Suprapubic skin (tissue), 4 donors: ENCODE measurements at regions not wholly inside any gene's neighbourhood (a gene's known extent, or its start where the extent isn't known, plus 50 kb on each side); places are given as distances from the start of the nearest gene placed in this dataset.

ENCODE experiments used
- DNase-seq, 2 donors: peaks; one replicate each; pipeline ENCODE4 v3.0.0-alpha.2; 2019; ENCODE audit warnings: low spot score in 2 of 2
- H3K27ac ChIP-seq: fragments of 200-600 bp; sonication (generic); one replicate; pipeline ENCODE4 v1.5.1; 2019
- H3K27me3 ChIP-seq: fragments of 200-600 bp; sonication (generic); one replicate; pipeline ENCODE4 v1.5.1; 2019
- H3K36me3 ChIP-seq: fragments of 200-600 bp; sonication (generic); one replicate; pipeline ENCODE4 v1.5.1; 2019
- H3K4me1 ChIP-seq: fragments of 200-600 bp; sonication (generic); one replicate; pipeline ENCODE4 v1.5.1; 2019
- H3K4me3 ChIP-seq: fragments of 200-600 bp; sonication (generic); one replicate; pipeline ENCODE4 v1.5.1; 2019; ENCODE audit warnings: mild to moderate bottlenecking
- H3K9me3 ChIP-seq: fragments of 200-600 bp; sonication (generic); one replicate; pipeline ENCODE4 v1.5.1; 2019
- CTCF ChIP-seq, 2 donors: fragments of 200-600 bp in 1 of 2; fragments of 450-650 bp in 1 of 2; sonication (generic) in 1 of 2; IDR thresholded peaks; one replicate each; pipeline ENCODE4 v1.5.1; 2016 to 2019; ENCODE audit warnings: antibody characterized with exemption in 2 of 2, mild to moderate bottlenecking in 1 of 2, moderate library complexity in 1 of 2
- EP300 ChIP-seq: sonication (generic); formaldehyde crosslinking; IDR thresholded peaks from one replicate; pipeline ENCODE4 v1.6.1; 2017; ENCODE audit warnings: antibody characterized with exemption
- POLR2A ChIP-seq, 2 donors: fragments of 450-650 bp; IDR thresholded peaks; one replicate each; pipeline ENCODE4 v1.6.1; 2017; ENCODE audit warnings: antibody characterized with exemption in 2 of 2, mild to moderate bottlenecking in 2 of 2, moderate library complexity in 2 of 2
- POLR2AphosphoS5 ChIP-seq, 3 donors: sonication (generic); formaldehyde crosslinking; IDR thresholded peaks; one replicate each; pipeline ENCODE4 v1.6.1; 2017; ENCODE audit warnings: antibody characterized with exemption in 3 of 3
- WGBS: methylation state at CpG from one replicate; pipeline ENCODE4 v1.1.5; 2018; 5-methylcytosine and 5-hydroxymethylcytosine counted together

- DNase-seq: no peak
- no peaks in the 10 kb centered on the region for H3K9me3 ChIP-seq
- 78% methylated on average over 6 of the region's 6 CpGs for WGBS
- H3K27ac ChIP-seq: no peak overlapping the region
- H3K27me3 ChIP-seq: no peaks in the 10 kb centered on the region
- TF ChIP-seq POLR2AphosphoS5 (IDR thresholded peaks at IDR 0.05) (no peak), CTCF (IDR thresholded peaks at IDR 0.05) (no peak), EP300 (no peak), POLR2A (IDR thresholded peaks at IDR 0.05) (no peak)
- peaks cover 21% of the 10 kb centered on the region for H3K4me1 ChIP-seq
- no peak overlapping the region for H3K4me3 ChIP-seq
- H3K36me3 ChIP-seq: no peaks in the 10 kb centered on the region
Measured at GRCh38 chr13:97106323-97106722, 112.0 kb upstream of the OXGR1 start.

GRCh38 chr13:97107815-97108529 is 113.7 kb upstream of the OXGR1 start:
- no peaks in the 10 kb centered on the region for H3K27me3 ChIP-seq
- TF ChIP-seq POLR2A (IDR thresholded peaks at IDR 0.05): no peak
- TF ChIP-seq EP300: no peak
- no peak for TF ChIP-seq POLR2AphosphoS5 (IDR thresholded peaks at IDR 0.05)
- TF ChIP-seq CTCF (IDR thresholded peaks at IDR 0.05): no peak
- no peak for DNase-seq
- 51% methylated on average over 12 of the region's 12 CpGs for WGBS
- peaks cover 21% of the 10 kb centered on the region for H3K4me1 ChIP-seq
- no peak overlapping the region for H3K4me3 ChIP-seq
- H3K27ac ChIP-seq: no peak overlapping the region
- H3K9me3 ChIP-seq: no peaks in the 10 kb centered on the region
- no peaks in the 10 kb centered on the region for H3K36me3 ChIP-seq

GRCh38 chr13:97108530-97108900 is 113.6 kb upstream of the MBNL2 start:
- 34% methylated on average over 3 of the region's 3 CpGs for WGBS
- no peak for TF ChIP-seq POLR2A (IDR thresholded peaks at IDR 0.05)
- no peak for TF ChIP-seq EP300
- no peak for TF ChIP-seq POLR2AphosphoS5 (IDR thresholded peaks at IDR 0.05)
- no peak for TF ChIP-seq CTCF (IDR thresholded peaks at IDR 0.05)
- no peak overlapping the region for H3K4me3 ChIP-seq
- no peaks in the 10 kb centered on the region for H3K9me3 ChIP-seq
- no peak overlapping the region for H3K27ac ChIP-seq
- no peaks in the 10 kb centered on the region for H3K27me3 ChIP-seq
- H3K4me1 ChIP-seq: peaks cover 24% of the 10 kb centered on the region
- no peak for DNase-seq
- no peaks in the 10 kb centered on the region for H3K36me3 ChIP-seq

GRCh38 chr13:97109256-97109655 is 112.9 kb upstream of the MBNL2 start:
- Histone ChIP-seq H3K27me3 (no peaks in the 10 kb centered on the region), H3K4me1 (peaks cover 25% of the 10 kb centered on the region), H3K9me3 (no peaks in the 10 kb centered on the region), H3K36me3 (no peaks in the 10 kb centered on the region), H3K27ac (no peak overlapping the region), H3K4me3 (peak overlapping the region; percentile 24)
- WGBS: 56% methylated on average over 7 of the region's 7 CpGs
- TF ChIP-seq POLR2AphosphoS5 (IDR thresholded peaks at IDR 0.05) (no peak), CTCF (IDR thresholded peaks at IDR 0.05) (no peak), EP300 (no peak), POLR2A (IDR thresholded peaks at IDR 0.05) (no peak)
- DNase-seq: no peak

- TF ChIP-seq CTCF (IDR thresholded peaks at IDR 0.05) (peak; percentile 94 to 96), POLR2AphosphoS5 (IDR thresholded peaks at IDR 0.05) (peak in 2 of 3 donors; percentile 92 to 94), POLR2A (IDR thresholded peaks at IDR 0.05) (no peak), EP300 (no peak)
- Histone ChIP-seq H3K27me3 (no peaks in the 10 kb centered on the region), H3K4me1 (peaks cover 32% of the 10 kb centered on the region), H3K27ac (no peak overlapping the region), H3K36me3 (no peaks in the 10 kb centered on the region), H3K4me3 (peak overlapping the region; percentile 24), H3K9me3 (no peaks in the 10 kb centered on the region)
- DNase-seq: peak; percentile 91 to 94
- 13% methylated on average over 32 of the region's 34 CpGs for WGBS
Measured at GRCh38 chr13:97109841-97110492, 112.2 kb upstream of the MBNL2 start.
